Body of pancreas (tissue), 4 donors: ENCODE measurements at regions not wholly inside any gene's neighbourhood (a gene's known extent, or its start where the extent isn't known, plus 50 kb on each side); places are given as distances from the start of the nearest gene placed in this dataset.

Experiments
- CTCF ChIP-seq, 7 experiments: fragments of 450-650 bp in 4 of 7; fragments of 200-600 bp in 3 of 7; sonication (generic) in 3 of 7; IDR thresholded peaks; one replicate each; pipeline ENCODE4 v1.5.1; 2016 to 2019; ENCODE audit warnings: antibody characterized with exemption in 7 of 7
- POLR2A ChIP-seq, 3 donors: fragments of 450-650 bp; IDR thresholded peaks; one replicate each; pipeline ENCODE4 v1.6.1; 2016; ENCODE audit warnings: antibody characterized with exemption in 3 of 3, mild to moderate bottlenecking in 2 of 3

- TF ChIP-seq CTCF (IDR thresholded peaks at IDR 0.05) (no peak), POLR2A (IDR thresholded peaks at IDR 0.05) (no peak)
These were observed 446.9 kb downstream of the EDEM1 start for GRCh38 chr3:5634411-5634810.
